ENCODE measurements at regions not wholly inside any gene's neighbourhood (a gene's known extent, or its start where the extent isn't known, plus 50 kb on each side); places are given as distances from the start of the nearest gene placed in this dataset.

DNA sequence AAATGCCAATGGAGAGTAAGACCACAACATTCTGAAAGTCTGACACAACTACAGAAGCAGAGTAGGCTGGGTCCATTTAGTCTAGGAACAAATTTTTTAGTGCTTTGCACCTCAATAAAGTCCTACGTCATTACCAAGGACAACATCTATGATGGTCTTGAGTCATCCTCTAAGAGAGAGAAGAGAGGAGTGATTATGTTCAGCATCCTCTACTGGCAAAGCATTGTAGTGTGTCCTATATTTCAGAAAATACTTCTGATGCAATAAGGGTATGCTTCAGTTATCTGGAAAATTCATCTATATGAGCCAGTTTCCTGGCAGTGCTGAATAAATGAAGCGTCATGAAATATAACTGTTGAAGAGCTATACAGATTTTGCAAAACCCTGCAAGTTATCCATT lies 95.6 kb downstream of the P2RY1 start:
- Histone ChIP-seq H3K36me3 (no peaks in the 10 kb centered on the region), H3K27me3 (no peaks in the 10 kb centered on the region), H3K4me3 (no peak overlapping the region), H3K27ac (no peak overlapping the region), H3K9me3 (no peaks in the 10 kb centered on the region), H3K4me1 (no peaks in the 10 kb centered on the region)
- WGBS, 2 donors: 92% methylated on average over 2 of the region's 2 CpGs
- no peak for TF ChIP-seq EP300 (IDR thresholded peaks at IDR 0.05)
- TF ChIP-seq, protein P1, sequence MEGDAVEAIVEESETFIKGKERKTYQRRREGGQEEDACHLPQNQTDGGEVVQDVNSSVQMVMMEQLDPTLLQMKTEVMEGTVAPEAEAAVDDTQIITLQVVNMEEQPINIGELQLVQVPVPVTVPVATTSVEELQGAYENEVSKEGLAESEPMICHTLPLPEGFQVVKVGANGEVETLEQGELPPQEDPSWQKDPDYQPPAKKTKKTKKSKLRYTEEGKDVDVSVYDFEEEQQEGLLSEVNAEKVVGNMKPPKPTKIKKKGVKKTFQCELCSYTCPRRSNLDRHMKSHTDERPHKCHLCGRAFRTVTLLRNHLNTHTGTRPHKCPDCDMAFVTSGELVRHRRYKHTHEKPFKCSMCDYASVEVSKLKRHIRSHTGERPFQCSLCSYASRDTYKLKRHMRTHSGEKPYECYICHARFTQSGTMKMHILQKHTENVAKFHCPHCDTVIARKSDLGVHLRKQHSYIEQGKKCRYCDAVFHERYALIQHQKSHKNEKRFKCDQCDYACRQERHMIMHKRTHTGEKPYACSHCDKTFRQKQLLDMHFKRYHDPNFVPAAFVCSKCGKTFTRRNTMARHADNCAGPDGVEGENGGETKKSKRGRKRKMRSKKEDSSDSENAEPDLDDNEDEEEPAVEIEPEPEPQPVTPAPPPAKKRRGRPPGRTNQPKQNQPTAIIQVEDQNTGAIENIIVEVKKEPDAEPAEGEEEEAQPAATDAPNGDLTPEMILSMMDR (IDR thresholded peaks at IDR 0.05): no peak
- no peak for TF ChIP-seq POLR2AphosphoS5 (IDR thresholded peaks at IDR 0.05)
- TF ChIP-seq POLR2A (IDR thresholded peaks at IDR 0.05): no peak
- intact Hi-C loops (cut with DNase I): no loop called here
- no peak for DNase-seq

DNA sequence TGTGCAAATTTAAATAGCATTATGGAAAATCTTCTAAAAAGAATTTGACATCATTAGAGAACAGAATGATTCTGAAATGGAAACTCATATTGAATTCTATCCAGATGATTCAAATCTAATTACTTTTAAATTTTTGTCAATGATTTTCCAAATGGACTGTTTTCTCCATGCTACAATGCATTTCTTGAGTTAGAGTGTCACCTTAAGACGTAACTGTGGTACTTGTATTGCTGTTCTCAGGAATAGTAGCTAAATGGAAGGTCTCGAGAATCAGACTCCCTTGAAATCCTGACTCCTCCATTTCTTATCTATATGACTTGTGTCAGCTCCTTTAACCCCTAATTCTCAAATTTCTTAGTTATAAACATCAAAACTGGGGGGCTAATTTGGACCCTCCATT lies 102.3 kb downstream of the P2RY1 start:
- DNase-seq: no peak
- 65 to 77% methylated on average over 2 of the region's 2 CpGs for WGBS, 2 donors
- H3K4me3 ChIP-seq: no peak overlapping the region
- no peaks in the 10 kb centered on the region for H3K4me1 ChIP-seq
- no peak overlapping the region for H3K27ac ChIP-seq
- no peaks in the 10 kb centered on the region for H3K36me3 ChIP-seq
- no peak for TF ChIP-seq POLR2AphosphoS5 (IDR thresholded peaks at IDR 0.05)
- TF ChIP-seq, protein P1 (IDR thresholded peaks at IDR 0.05): no peak
- no peak for TF ChIP-seq POLR2A (IDR thresholded peaks at IDR 0.05)
- TF ChIP-seq EP300 (IDR thresholded peaks at IDR 0.05): no peak
- intact Hi-C loops (cut with DNase I): no loop called here
- H3K27me3 ChIP-seq: no peaks in the 10 kb centered on the region
- no peaks in the 10 kb centered on the region for H3K9me3 ChIP-seq

DNA sequence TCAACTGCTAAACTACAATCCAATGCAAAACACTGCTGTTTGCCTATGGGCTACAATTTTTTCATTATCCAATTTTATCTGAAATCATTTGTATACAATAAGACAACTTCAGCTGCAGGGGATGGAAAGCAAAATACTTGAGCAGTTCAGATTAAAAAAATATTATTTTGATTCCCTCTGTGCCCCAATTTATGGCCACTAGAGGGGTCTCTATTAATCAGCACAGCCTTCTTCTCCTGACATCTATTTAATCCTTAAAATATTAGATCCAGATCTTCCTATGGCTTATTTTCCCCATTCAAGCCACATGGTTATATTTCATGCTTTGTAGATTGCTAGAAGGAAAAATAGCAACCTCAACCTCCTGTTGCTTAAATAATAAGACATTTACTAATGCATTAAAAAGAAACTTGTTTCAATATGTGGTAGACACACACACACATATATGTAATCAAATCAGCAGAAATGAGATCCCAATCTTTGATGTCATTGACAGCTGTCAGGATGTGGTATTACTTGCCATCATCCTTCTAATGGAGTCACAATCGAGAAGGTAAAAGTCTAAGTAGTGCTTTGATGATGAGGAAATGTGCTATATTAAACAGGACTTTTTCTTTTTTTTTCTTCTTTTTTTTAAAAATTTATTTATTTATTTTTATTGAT lies 104.2 kb downstream of the P2RY1 start:
- no peaks in the 10 kb centered on the region for H3K27me3 ChIP-seq
- intact Hi-C loops (cut with DNase I): no loop called here

DNA sequence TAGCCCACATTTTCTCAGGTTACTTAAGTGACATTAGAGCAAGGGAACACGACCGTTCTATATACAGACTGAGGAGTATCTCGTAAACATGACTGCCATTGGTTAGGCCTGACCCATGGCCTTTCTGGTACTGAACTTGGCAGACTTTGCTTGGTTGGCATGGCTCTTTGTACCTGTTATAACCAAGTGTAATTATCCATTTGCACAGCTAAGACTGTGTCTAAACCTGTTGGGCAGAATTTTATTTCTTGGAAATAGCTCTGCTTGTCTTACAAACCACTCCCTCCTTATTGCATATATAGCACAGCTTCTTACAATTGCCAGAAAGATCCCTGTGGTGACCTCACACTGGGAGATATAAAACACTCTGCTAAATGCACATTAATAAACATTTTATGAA lies 106.9 kb downstream of the P2RY1 start:
- Histone ChIP-seq H3K4me3 (no peak overlapping the region), H3K9me3 (no peaks in the 10 kb centered on the region), H3K36me3 (no peaks in the 10 kb centered on the region), H3K4me1 (no peaks in the 10 kb centered on the region), H3K27me3 (no peaks in the 10 kb centered on the region), H3K27ac (no peak overlapping the region)
- intact Hi-C loops (cut with DNase I): no loop called here
- DNase-seq: no peak
- TF ChIP-seq POLR2A (IDR thresholded peaks at IDR 0.05) (no peak), EP300 (IDR thresholded peaks at IDR 0.05) (no peak), POLR2AphosphoS5 (IDR thresholded peaks at IDR 0.05) (no peak)
- TF ChIP-seq, protein P1 (IDR thresholded peaks at IDR 0.05): no peak
- 20 to 70% methylated on average over 3 of the region's 3 CpGs for WGBS, 2 donors

More for the DNA sequence above, 104.2 kb downstream of the P2RY1 start:
- no peak for DNase-seq
- WGBS, 2 donors: 81 to 87% methylated on average over 1 of the region's 1 CpG
- no peak overlapping the region for H3K27ac ChIP-seq
- no peak overlapping the region for H3K4me3 ChIP-seq
- TF ChIP-seq EP300 (IDR thresholded peaks at IDR 0.05): no peak
- no peak for TF ChIP-seq POLR2AphosphoS5 (IDR thresholded peaks at IDR 0.05)
- no peak for TF ChIP-seq POLR2A (IDR thresholded peaks at IDR 0.05)
- TF ChIP-seq, protein P1 (IDR thresholded peaks at IDR 0.05): no peak
- H3K9me3 ChIP-seq: no peaks in the 10 kb centered on the region
- H3K4me1 ChIP-seq: no peaks in the 10 kb centered on the region
- no peaks in the 10 kb centered on the region for H3K36me3 ChIP-seq

DNA sequence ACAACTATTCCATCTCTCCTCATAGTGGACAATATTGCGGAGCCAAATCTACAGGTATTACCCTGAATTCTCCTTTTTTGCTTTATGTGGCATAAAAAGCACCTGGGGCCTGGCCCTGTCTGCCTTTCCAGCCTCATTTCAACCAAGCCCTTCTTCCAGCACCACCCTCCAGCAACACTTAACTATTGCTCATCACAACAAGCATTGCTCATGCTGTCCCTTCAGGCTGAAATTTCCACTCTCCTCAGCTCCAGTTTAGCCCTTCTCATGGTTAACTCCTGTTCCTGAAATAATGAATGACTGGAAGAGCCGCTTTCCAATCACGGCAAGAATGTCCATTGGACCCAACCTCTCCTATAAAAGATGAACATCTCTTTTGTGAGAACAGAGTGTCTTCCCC lies 107.4 kb downstream of the P2RY1 start:
- TF ChIP-seq, protein P1 (IDR thresholded peaks at IDR 0.05): no peak
- TF ChIP-seq POLR2AphosphoS5 (IDR thresholded peaks at IDR 0.05) (no peak), EP300 (IDR thresholded peaks at IDR 0.05) (no peak), POLR2A (IDR thresholded peaks at IDR 0.05) (no peak)
- Histone ChIP-seq H3K27ac (no peak overlapping the region), H3K4me3 (no peak overlapping the region), H3K36me3 (no peaks in the 10 kb centered on the region), H3K4me1 (no peaks in the 10 kb centered on the region), H3K27me3 (no peaks in the 10 kb centered on the region), H3K9me3 (no peaks in the 10 kb centered on the region)
- intact Hi-C loops (cut with DNase I): no loop called here
- no peak for DNase-seq
- 83 to 91% methylated on average over 3 of the region's 3 CpGs for WGBS, 2 donors
